ENCODE measurements at regions not wholly inside any gene's neighbourhood (a gene's known extent, or its start where the extent isn't known, plus 50 kb on each side); places are given as distances from the start of the nearest gene placed in this dataset.
A peak's percentile ranks its signal among the peaks of the same experiment; 100 is the strongest.
"Not testable (repeated sequence)": the region's sequence is repeated elsewhere in the genome, so short reads cannot be mapped to it uniquely, and the experiment has no call there.

DNA sequence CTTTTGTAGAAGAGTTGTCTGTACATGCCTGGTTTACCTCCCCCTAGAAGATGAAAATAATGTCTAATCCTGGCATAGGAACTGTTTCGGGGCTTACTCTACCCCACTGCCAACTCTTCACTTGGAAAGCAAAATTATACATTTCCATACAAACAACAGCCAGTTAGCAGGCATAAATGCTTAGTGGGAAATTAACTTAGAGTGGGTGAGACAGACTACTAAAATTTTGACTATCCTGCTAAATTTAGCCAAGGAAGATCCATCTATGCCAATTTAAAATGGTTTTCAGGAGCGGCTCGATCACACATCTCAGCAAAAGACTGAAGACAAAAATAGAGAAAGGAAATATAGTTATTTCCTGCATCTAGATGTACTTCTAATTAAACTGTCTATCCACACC lies 221.2 kb downstream of the TPBG start:
- no peak for DNase-seq

DNA sequence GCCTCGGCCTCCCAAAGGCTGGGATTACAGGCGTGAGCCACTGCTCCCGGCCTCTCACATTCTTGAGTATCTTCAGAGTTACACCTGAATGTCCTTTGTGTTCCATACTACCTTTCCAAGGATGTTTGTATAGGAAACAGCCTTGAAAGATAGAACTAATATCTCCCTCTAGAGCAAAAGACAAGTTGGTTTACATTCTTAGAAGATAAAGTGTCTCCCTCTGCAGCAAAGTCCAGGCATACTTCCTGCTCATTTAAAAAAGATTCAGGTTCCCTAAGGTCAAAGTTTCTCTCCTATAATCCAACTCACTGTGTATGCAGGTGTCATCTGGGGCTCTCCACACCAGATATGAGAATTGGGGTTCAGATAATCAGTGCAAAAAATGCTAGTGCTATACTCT lies 224.4 kb downstream of the TPBG start:
- no peak for DNase-seq

GRCh38 chr6:82588859-82589412 lies 225.3 kb downstream of the TPBG start:
- DNase-seq = no peak

- DNase-seq = peak; percentile 3
Observed at GRCh38 chr6:82589509-82590206, 226.0 kb downstream of the TPBG start.

DNA sequence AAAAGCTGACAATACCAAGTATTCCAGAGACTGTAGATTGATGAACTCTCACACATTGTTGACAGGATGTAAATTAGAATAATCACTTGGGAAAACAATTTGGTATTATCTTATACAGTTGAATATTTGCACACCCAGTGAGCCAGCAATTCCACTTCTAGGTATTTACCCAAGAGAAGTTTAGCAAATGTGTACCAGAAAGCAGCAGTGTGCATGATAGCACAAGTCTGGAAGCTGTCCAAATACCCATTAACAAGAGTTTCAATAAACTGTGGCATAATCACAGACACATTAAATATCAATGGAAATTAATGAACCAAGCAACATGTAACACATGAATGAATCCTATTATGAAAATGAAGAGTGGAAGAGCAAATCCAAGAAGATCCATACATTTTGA lies 233.6 kb downstream of the TPBG start:
- DNase-seq = no peak

DNA sequence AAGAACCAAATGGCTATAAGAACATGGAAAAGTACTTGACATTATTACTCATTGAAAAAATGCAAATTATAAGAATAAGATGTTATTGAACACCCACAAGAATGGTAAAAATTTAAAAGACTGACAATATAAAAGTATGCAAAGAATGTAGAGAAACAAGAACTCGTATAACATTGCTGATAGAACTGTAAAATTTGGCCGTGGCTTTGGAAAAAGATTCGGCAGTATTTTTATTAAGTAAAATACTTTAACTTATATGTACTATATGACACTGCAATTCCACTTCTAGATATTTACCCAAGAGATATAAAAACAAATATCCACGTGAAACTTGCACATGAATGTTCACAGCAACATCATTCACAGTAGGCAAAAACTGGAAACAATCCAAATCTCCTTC lies 239.2 kb downstream of the TPBG start:
- no peak for DNase-seq

- no peak for DNase-seq
Observed at GRCh38 chr6:82603871-82604270, 240.3 kb downstream of the TPBG start.

- no peak for DNase-seq
Observed at GRCh38 chr6:82607998-82608725, 244.5 kb downstream of the TPBG start.

GRCh38 chr6:82608781-82609180 lies 245.2 kb downstream of the TPBG start:
- no peak for DNase-seq

- no peak for DNase-seq
Observed at GRCh38 chr6:82611751-82612150, 248.1 kb downstream of the TPBG start.

DNA sequence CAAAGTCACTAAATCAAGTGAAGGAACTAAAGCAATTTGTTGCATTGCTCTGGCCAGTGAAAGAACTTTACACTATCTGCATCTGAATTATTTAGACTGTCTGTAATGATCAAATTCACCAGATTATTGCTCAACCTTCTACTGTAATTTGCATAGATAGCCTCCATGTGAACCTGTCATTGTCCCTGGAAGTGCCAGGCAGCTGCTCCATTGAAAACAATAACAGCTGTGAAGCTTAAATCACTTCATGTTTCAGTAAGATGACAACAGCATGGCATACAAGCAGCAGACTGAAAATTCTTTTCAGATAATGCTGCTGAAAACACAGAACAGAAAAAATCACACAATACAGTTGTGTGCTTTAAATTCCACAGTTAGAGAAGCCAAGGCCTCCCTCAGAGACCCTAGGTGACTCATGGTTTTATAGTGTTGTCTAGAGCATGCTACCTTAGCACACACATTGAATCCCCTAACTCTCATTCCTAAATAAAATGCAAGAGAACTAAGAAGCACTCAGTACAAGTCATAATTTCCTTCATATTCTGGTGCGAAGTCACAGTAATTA lies 248.9 kb downstream of the TPBG start:
- no peak for DNase-seq

GRCh38 chr6:82614518-82614917 lies 250.9 kb downstream of the TPBG start:
- DNase-seq = no peak

- no peak for DNase-seq
Observed at GRCh38 chr6:82616386-82617028, 252.9 kb downstream of the TPBG start.

GRCh38 chr6:82617648-82618047 lies 254.0 kb downstream of the TPBG start:
- no peak for DNase-seq

DNA sequence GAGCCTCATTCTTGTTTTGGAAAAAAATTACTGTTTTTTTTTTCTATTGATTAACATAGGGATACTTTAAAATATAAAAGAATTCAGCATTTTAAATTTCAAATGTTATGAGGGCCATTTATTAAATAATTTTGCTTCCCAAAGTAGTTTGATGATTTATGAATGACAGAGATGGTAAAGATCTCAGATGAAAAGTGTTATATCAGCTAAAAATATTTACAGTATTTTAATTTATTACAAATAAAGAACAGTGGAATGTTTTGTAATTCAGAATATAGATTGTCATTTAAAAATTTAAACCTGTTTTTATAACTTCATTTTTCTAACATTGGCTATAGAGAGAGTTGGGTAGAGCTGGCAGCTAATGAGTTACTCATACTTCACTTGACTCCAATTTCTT lies 256.0 kb downstream of the TPBG start:
- no peak for DNase-seq

GRCh38 chr6:82622461-82622860 lies 258.8 kb downstream of the TPBG start:
- no peak for DNase-seq

DNA sequence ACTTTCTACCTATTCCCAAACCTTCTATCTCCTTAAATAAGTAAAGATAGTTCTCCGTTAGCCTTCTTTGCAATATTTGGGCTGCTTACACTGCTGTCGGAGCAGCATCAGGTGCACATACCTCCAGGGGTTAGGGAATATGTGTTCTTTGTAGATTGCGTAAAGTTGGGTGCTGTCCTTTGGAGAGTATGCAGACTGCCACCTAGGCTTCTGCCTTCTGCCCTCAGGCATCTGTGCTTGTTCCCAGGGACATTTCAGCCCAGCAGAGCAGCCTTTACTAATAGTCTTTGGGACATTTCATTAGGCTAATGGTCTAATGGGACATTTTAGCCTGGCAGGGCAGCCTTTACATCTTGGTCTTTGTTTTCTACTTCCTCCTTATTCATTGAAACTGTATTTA lies 260.6 kb downstream of the TPBG start:
- no peak for DNase-seq

- DNase-seq = not testable (repeated sequence)
Observed at GRCh38 chr6:82626946-82627345, 263.3 kb downstream of the TPBG start.

- no peak for DNase-seq
Observed at GRCh38 chr6:82629921-82630320, 266.3 kb downstream of the TPBG start.

DNA sequence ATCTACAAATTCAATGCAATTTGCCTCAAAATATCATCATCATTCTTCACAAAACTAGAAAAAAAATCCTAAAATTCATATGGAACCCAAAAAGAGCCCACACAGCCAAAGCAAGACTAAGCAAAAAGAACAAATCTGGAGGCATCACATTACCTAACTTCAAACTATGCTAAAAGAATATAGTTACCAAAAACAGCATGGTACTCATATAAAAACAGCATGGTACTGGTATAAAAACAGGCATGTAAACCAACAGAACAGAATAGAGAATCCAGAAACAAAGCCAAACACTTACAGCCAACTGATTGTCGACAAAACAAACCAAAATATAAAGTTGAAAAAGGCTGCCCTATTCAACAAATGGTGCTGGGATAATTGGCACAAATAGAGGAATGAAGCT lies 278.1 kb downstream of the TPBG start:
- no peak for DNase-seq

DNA sequence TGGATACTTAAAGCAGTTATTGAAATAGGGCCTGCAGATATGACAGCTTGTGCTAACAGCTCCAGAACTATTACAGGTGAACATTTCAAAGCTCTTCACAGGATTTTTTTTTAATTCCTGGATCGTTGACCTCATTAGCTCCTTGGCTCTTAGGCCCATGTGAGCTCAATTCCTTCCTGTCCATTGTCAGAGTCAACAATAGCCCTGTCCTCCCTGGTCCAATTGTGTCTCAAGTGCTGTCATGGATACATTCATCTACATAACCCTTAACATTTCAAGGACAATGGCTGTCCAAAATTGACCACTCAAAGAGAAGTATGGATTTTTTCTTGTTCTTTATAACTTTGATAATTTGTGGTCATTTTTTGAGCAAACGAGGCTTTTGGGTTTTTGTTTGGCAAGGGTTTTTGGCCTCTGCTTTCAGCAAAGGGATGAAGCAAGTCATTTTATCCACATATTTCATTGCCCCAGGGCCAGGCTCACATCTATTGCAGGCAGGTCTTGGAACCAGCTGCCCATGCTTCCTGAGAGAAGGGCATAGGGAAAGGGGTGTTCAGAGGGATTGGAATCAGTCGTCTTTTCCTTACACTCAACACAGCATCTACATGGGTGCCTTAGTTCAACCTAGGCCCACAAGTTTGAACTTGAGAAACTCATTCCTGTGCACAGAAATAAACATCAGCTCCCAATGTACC lies 282.1 kb downstream of the TPBG start:
- no peak for DNase-seq

- DNase-seq = no peak
Observed at GRCh38 chr6:82646231-82646615, 282.6 kb downstream of the TPBG start.

DNA sequence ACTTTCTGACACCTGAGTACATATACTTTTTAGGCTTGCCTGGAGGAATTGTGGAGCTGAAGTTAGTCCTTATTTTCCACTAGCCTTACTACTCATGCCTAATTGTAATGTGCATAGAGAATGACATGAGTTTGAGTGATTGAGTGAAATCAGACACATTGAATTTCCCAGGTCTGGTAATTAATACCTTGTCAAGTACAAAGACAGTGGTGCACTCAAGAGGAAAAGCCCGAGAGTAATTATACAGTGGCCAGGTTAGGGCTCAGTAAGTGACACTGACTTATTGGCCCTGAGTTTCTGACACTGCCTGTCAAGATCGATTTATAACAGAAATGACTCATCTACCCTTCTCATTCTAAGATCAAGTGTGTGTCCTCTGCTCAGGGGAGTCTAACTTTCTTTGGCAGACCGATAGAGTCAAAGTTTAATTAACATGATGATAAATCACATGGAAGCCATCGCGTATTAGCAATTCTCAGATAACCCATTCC lies 288.3 kb downstream of the TPBG start:
- DNase-seq = no peak

Measured in activated CD4-positive, alpha-beta T cell treated with anti-CD3 and anti-CD28 coated beads, Interleukin-2, Interleukin-6, amounts not matched to agents 100 ng/mL and 50 ng/mL, durations not matched to agents 16 hours and 8 hours (primary cell).